ENCODE measurements at regions not wholly inside any gene's neighbourhood (a gene's known extent, or its start where the extent isn't known, plus 50 kb on each side); places are given as distances from the start of the nearest gene placed in this dataset.
A peak's percentile ranks its signal among the peaks of the same experiment; 100 is the strongest.

DNA sequence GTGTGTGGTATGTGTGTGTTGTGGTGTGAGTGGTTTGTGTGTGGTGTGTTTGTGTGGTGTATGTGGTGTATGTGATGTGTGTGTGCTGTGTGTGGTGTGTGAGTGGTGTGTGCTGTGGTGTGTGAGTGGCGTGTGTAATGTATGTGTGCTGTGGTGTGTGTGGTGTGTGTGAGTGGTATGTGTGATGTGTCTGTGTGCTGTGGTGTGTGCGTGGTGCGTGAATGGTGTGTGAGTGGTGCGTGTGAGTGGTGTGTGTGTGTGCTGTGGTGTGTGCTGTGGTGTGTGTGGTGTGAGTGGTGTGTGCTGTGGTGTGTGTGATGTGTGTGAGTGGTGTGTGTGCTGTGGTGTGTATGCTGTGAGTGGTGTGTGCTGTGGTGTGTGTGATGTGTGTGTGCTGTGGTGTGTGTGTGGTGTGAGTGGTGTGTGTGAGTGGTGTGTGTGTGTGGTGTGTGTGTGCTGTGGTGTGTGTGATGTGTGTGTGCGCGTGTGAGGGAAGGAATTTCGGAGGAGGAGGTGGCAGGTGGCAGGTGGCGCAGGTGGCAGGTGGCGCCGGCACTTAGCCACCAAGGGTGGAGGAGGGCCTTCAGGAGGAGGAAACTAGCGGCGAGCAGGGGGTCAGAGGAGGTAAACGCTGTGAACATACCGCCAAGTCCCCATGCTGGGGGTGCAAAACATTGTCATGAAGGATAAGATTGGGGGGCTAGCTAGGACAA, 191.8 kb downstream of the MELK start:
- DNase-seq, result no peak

DNA sequence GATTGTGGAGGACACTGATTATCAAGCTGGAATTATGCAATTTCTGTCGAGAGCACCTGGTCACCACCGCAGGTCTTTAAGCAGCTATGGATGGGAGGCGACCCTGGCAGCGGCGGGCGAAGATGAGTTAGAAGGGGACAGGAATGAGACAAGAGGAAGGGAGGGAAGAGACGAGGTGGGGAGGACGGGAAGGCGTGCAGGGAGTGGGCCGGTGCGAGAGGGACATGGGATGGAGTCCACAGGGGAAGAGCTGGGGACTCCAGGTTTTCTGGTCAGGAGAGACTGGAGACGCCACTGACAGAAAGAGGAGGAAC, 192.3 kb downstream of the MELK start:
- DNase-seq, result no peak

DNA sequence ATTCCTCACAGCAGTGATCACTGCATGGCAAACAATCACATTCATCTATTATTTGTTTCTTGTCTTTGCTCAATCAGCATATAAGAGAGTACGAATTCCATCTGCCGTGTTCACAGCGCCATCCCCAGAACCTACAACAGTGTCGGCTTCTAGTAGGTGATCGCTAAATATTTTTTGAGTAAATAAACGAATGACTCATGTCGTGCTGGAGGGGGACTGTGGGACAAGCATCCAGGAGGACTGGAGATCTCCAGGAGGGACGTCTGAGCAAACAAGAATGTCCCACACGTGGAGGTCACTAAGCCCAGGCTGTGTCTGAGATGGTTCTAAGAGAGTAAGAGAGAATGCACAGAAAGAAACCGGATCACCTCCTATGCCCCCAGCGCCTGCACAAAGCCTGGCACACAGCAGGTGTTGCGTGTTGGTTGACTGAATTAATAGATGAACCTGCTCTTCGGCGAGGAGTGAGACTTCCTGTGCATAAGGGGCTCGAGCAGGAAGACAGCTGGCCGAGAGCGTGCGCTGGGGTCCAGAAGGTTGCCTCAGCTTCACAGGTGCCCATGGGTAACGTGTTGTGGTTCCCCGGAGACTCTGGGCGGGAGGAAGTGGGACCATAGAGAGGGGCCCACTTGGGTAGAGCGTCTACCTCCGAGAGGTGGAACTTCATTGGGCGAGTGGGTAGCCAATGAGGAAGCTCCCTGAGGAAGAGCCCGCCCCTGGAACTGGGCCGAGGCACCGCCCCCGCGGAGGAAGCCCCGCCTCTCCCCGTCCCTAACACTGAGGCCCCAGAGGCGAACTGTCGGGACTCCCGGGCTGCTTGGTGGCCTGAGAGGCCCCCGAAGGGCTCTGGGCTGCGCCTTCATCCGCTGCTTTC, 193.0 kb downstream of the MELK start:
- peak; percentile 95 for DNase-seq

DNA sequence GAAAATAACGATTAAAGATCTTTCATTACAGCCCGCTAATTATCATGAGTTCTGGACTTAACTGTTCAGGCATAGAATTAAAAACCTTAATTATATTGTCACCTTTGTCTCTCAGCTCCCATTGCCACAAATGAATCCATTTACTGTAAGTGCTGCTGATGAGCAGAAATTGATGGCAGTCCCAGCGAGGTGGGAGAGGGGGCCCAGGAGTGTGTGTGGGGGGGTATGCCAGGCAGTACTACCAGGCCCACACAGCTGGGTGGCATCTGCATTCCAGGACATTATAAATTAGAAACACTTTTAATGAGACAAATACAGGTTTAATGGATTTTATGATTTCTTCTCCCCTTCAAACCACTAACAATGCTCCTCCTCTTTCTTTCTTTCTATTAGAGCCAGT, 196.0 kb downstream of the MELK start:
- DNase-seq, result no peak

DNA sequence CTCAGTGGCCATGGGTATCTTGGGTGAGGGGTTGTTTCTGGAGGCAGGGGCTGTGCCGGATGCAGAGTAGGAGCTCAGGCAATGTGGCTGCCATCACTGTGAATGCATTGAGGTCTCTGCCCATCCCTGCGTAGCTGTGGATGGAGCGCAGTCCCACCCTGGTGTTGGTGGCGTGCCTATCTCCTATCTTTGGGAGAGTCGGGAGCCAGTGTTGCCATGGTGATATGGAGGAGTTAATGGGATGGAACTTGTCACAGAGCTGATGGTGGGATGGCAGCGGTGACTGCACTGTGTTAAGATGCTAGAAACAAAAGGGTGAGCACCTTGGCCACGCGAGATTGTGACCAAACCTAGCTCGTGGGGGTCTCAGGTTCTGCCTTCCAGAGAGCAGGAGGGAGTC, 197.3 kb downstream of the MELK start:
- no peak for DNase-seq

DNA sequence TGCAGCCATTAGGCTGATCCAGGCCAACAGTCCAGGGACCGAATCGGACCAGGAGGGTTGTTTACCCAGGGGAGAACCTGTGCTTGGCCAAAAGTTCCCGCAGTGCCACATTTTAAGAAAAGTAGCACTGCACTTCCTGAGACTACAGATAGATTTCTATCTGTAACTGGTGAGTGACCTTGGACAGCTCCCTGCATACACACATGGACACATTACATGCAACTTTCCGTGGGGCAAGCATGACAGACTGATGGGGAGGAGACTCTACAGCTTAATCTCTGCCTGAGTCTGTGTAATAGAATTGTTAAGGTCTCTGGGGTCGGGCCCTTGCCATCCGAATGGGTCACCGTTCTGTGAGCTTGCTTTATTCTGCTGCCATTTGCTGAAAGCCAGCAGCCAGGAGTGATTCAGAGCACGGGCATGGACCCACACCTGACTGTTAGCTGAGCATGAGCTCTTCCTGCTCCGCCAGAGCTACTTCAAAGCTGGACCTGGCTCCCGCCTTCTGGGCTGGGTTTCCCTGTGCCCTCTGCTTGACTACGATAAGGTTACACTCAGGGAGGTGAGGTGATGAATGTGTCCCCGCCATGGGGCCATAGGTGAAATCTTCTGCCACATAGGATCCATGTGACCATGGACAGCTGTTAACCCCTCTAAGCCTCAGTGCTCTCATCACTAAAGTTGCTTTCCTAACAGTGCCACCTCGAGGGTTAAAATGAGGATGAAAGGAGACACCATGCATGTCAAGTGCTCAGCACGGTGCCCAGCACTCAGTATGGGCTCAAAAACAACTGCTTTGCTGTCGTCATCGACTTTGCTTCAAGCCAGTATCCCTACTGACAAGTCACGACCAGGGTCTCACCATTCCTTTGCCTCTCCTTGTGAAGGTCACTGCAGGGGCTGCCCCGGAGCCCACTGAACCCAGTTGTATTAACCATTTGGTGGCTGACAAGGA, 200.0 kb downstream of the MELK start:
- DNase-seq, result no peak

DNA sequence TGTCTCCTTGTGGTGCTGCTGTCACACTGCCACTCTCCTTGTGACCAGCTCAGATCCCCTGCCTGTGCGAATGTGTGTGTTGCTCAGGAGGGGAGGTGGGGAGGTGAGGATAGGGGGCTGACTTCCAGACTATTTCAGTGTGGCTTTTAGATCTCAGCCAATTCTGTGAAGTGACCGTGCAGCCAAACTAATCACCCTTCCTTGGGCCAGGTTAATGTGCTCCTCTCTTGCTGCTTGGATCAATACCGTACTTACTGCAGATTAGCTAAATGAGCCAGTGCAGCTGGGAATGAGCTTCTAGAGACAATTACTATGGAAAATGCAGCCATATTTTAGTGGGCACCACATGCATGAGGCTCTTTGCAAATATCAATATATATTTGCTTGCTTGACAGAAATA, 206.0 kb downstream of the MELK start:
- DNase-seq, result no peak

DNA sequence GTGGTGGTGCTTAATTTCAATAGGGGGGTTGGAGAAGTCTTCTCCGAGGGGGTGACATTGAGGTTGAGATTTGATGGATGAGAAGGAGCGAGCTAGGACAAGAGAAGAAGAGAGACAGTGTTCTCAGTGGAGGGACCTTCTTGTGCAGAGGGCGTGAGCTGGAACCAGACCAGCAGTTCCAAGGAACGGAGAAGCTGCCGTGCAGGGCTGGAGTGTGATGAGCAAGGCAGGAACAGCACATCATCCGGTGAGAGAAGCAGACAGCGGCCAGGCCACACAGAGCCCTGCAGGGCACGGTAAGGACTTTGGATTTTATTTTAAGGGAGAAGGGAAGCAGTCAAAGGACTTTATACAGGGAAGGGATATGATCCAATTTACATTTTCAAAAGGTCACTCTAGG, 206.9 kb downstream of the MELK start:
- no peak for DNase-seq

DNA sequence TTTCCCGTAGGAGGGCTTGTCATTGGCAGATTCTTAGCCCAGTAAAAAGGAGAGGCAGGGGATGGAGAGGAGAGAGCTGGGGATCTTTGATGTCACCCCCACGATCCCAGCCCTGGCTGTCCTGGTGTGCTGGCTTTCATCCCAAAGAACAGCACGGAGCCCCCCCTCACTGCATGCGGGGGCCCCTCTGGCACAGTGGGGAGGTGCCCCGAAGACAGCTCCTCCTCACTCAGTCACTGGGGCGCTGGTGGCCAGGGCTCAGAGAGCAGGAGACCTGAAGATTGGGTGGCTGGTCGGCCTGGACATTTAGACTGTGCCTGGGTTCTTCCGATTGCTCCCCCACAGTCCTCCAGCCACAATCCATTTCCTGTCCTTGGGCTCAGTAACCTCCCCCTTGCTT, 207.5 kb downstream of the MELK start:
- DNase-seq, result no peak

DNA sequence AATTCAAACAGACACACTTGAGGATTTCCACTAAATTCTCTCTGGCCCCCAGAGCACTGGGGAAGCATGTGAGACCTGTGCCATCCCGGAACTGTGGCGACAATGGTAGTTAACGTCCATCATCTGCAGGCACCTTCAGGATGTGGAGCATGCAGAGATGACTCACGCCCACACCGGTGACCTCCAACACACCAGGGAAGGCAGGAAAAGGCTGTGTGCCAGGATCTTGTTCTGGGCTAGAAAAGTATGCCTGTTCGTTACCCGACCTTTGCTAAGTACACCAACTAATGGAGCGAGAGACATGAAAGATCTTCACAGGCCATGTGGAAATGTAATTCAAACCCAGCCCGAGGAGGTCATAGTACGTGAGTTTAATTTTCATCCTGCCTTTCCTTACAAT, 208.8 kb downstream of the MELK start:
- DNase-seq, result no peak
